Thyroid gland (tissue), 4 donors: ENCODE measurements at regions not wholly inside any gene's neighbourhood (a gene's known extent, or its start where the extent isn't known, plus 50 kb on each side); places are given as distances from the start of the nearest gene placed in this dataset.
A peak's percentile ranks its signal among the peaks of the same experiment; 100 is the strongest.

Source experiments
- CTCF ChIP-seq, 6 experiments: fragments of 200-600 bp in 3 of 6; fragments of 450-650 bp in 3 of 6; sonication (generic) in 3 of 6; IDR thresholded peaks; one replicate each; pipeline ENCODE4 v1.5.1; 2016 to 2019; ENCODE audit warnings: antibody characterized with exemption in 6 of 6, mild to moderate bottlenecking in 2 of 6, inconsistent platforms in 1 of 6, moderate library complexity in 1 of 6
- POLR2A ChIP-seq, 2 donors: fragments of 450-650 bp; IDR thresholded peaks; one replicate each; pipeline ENCODE4 v1.6.1; 2017; ENCODE audit warnings: antibody characterized with exemption in 2 of 2, mild to moderate bottlenecking in 2 of 2, moderate library complexity in 1 of 2

- TF ChIP-seq CTCF (IDR thresholded peaks at IDR 0.05) (peak in 1 of 6 experiments; percentile 6), POLR2A (IDR thresholded peaks at IDR 0.05) (peak in 1 of 2 donors; percentile 90)
Observed at GRCh38 chr3:193851941-193852674, 259.1 kb downstream of the OPA1 start.
